Adrenal gland (tissue), 5 donors: ENCODE measurements at regions not wholly inside any gene's neighbourhood (a gene's known extent, or its start where the extent isn't known, plus 50 kb on each side); places are given as distances from the start of the nearest gene placed in this dataset.

Experiments used
- POLR2A ChIP-seq, 2 donors: fragments of 450-650 bp; IDR thresholded peaks; one replicate each; pipeline ENCODE4 v1.6.1; 2017; ENCODE audit warnings: antibody characterized with exemption in 2 of 2, mild to moderate bottlenecking in 2 of 2, moderate library complexity in 1 of 2
- TF ChIP-seq, protein P1 (sequence below), 6 experiments: fragments of 450-650 bp in 4 of 6; fragments of 200-600 bp in 2 of 6; sonication (generic) in 1 of 6; IDR thresholded peaks; 1 replicate in 5 of 6; 2 replicates in 1 of 6; pipeline versions ENCODE4 v1.5.1 to v1.8.0; 2016 to 2021; ENCODE audit warnings: antibody characterized with exemption in 6 of 6, mild to moderate bottlenecking in 2 of 6, moderate library complexity in 1 of 6
- donor health status: DM: no; HTN: no; CAD: no.

DNA sequence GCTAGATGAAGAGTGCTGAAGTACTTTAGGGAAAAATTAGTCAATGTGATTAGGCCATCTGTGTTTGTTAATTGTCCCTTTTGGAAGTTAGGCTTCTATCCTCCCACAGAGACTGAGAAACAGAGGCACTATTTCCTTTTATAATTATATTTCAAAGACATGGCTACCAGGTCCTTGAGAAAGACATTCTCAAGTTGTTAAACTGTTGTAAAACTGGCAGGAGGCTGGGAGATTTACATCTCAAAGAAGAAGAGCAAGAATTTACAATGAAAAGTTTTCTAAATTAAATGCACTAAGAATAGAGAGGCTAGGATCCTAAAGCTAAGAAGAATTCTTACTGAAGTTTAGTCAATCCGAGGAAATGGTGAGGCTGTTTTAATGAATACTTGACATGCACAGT is 74.0 kb upstream of the BRINP3 start:
- TF ChIP-seq POLR2A (IDR thresholded peaks at IDR 0.05) = no peak
- TF ChIP-seq, protein P1, sequence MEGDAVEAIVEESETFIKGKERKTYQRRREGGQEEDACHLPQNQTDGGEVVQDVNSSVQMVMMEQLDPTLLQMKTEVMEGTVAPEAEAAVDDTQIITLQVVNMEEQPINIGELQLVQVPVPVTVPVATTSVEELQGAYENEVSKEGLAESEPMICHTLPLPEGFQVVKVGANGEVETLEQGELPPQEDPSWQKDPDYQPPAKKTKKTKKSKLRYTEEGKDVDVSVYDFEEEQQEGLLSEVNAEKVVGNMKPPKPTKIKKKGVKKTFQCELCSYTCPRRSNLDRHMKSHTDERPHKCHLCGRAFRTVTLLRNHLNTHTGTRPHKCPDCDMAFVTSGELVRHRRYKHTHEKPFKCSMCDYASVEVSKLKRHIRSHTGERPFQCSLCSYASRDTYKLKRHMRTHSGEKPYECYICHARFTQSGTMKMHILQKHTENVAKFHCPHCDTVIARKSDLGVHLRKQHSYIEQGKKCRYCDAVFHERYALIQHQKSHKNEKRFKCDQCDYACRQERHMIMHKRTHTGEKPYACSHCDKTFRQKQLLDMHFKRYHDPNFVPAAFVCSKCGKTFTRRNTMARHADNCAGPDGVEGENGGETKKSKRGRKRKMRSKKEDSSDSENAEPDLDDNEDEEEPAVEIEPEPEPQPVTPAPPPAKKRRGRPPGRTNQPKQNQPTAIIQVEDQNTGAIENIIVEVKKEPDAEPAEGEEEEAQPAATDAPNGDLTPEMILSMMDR (IDR thresholded peaks at IDR 0.05) = no peak
